Central memory CD8-positive, alpha-beta T cell (primary cell): ENCODE measurements at regions not wholly inside any gene's neighbourhood (a gene's known extent, or its start where the extent isn't known, plus 50 kb on each side); places are given as distances from the start of the nearest gene placed in this dataset.

ENCODE experiments used
- ATAC-seq: fragments of 150-1000 bp; cut with Tn5 transposase; replicated peaks from 2 replicates; pipeline ENCODE4 v1.10.0; 2022; ENCODE audit warnings: mild to moderate bottlenecking, moderate FRiP score, moderate number of reproducible peaks; ENCODE audit not compliant: poor library complexity, severe bottlenecking; ENCODE audit errors: extremely low read depth
- DNase-seq, 2 donors: peaks; one replicate each; pipeline ENCODE4 v3.0.0; 2021; ENCODE audit warnings: low spot score in 2 of 2
- H3K27ac Mint-ChIP-seq: one replicate; pipeline ENCODE4 v1.8.0; 2022; ENCODE audit warnings: low read depth, mild to moderate bottlenecking, moderate library complexity, mixed read lengths
- H3K27me3 Mint-ChIP-seq: one replicate; pipeline ENCODE4 v1.8.0; 2022; ENCODE audit warnings: mixed read lengths
- H3K36me3 Mint-ChIP-seq: one replicate; pipeline ENCODE4 v1.8.0; 2022; ENCODE audit warnings: mild to moderate bottlenecking, moderate library complexity, mixed read lengths; ENCODE audit not compliant: insufficient read depth
- H3K4me1 Mint-ChIP-seq: one replicate; pipeline ENCODE4 v1.8.0; 2022; ENCODE audit warnings: mixed read lengths
- H3K4me3 Mint-ChIP-seq: one replicate; pipeline ENCODE4 v1.8.0; 2022; ENCODE audit warnings: mild to moderate bottlenecking, moderate library complexity, mixed read lengths
- H3K9me3 Mint-ChIP-seq: one replicate; pipeline ENCODE4 v1.8.0; 2022; ENCODE audit warnings: mixed read lengths

GRCh38 chr15:97126553-97127233 lies 796.2 kb downstream of the NR2F2 start:
- ATAC-seq = no peak
- no peaks in the 10 kb centered on the region for H3K27me3 Mint-ChIP-seq
- no peak overlapping the region for H3K4me3 Mint-ChIP-seq
- H3K36me3 Mint-ChIP-seq = no peaks in the 10 kb centered on the region
- peaks cover 10% of the 10 kb centered on the region for H3K9me3 Mint-ChIP-seq
- no peak overlapping the region for H3K27ac Mint-ChIP-seq
- H3K4me1 Mint-ChIP-seq = no peaks in the 10 kb centered on the region
- no peak for DNase-seq

DNA sequence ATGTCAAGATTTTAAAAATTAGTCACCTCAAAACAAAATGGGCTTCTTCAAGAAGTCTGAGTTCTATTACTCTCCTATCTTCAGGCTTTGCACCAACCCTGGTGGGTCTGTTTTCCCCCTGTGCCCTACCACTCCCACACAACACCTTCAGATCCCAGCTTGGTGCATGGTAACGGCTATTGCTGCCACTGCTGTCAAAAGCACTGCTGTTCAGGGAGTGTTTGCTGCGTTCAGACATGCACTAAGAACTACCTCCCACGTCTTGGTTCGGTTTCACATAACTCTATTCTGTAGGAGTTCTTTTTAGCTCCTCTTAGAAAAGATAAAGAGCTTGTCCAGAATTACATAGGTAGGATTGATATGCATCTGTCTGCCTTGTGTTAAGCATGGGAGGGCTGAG lies 799.2 kb downstream of the NR2F2 start:
- Mint-ChIP-seq H3K36me3 (no peaks in the 10 kb centered on the region), H3K9me3 (peaks cover 16% of the 10 kb centered on the region), H3K4me1 (no peaks in the 10 kb centered on the region), H3K4me3 (no peak overlapping the region), H3K27me3 (no peaks in the 10 kb centered on the region), H3K27ac (no peak overlapping the region)
- ATAC-seq (no peak), DNase-seq (no peak)

DNA sequence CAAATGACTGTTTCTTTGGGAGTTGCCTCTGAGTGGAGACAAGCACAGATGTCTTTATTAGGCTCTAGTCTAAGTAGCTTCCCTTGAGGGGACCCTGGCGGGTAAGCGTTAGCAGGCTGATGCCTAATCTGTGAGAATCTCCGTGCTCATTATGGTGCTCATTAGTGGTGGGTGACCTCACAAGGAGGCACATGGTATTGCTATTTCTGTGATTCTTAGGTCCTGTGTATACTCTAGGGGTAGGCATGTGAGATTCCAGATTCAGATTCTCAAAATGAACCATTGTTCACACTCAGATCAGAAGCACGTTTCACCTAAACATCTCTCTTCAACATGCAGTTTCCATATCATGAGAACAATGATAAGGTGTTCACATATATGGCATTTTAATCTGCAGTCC lies 809.7 kb downstream of the NR2F2 start:
- peaks cover 3% of the 10 kb centered on the region for H3K9me3 Mint-ChIP-seq

DNA sequence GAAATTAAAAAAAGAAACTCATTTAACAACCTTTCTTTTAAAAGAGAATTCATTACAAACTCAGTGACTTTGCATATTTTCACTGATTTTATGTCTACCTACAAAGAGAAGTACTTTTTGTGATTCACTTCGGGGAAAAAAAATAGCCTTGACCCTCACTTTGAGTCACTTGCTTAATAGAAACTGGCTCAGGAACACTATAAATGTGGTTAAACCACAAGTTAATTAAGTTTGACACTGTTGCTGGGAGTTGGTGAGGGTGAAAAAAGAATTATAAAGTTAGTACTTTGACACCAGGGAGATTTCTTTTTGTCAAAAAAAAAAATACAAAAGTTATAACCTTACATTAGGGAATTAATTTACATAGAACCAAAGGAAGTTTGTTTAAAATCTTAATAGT lies 810.9 kb downstream of the NR2F2 start:
- Mint-ChIP-seq H3K27ac (no peak overlapping the region), H3K27me3 (no peaks in the 10 kb centered on the region), H3K36me3 (no peaks in the 10 kb centered on the region), H3K9me3 (no peaks in the 10 kb centered on the region), H3K4me3 (no peak overlapping the region), H3K4me1 (no peaks in the 10 kb centered on the region)
- DNase-seq (no peak), ATAC-seq (no peak)

More for the DNA sequence above, 809.7 kb downstream of the NR2F2 start:
- no peak overlapping the region for H3K4me3 Mint-ChIP-seq
- ATAC-seq (no peak), DNase-seq (no peak)
- H3K27me3 Mint-ChIP-seq = no peaks in the 10 kb centered on the region
- no peak overlapping the region for H3K27ac Mint-ChIP-seq
- no peaks in the 10 kb centered on the region for H3K4me1 Mint-ChIP-seq
- no peaks in the 10 kb centered on the region for H3K36me3 Mint-ChIP-seq

DNA sequence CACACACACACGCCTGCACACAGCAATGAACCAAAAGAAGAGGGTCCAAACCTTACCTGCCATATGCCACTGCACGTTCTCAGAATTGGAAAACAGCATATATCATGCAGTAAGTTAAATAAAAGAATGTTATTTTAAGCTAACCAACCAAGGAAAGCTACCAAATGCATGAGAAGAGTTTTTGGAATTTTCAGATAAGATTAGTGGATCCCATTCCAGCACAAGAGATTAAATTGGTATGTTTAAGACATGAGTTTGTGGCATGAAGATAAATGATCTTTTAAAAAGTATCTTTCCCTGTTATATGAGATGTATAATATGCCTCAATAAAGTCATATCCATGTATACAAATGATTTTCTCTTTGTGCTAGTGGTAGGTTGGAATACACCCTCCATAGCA lies 811.4 kb downstream of the NR2F2 start:
- no peaks in the 10 kb centered on the region for H3K27me3 Mint-ChIP-seq
- no peaks in the 10 kb centered on the region for H3K36me3 Mint-ChIP-seq
- no peaks in the 10 kb centered on the region for H3K4me1 Mint-ChIP-seq
- H3K27ac Mint-ChIP-seq = no peak overlapping the region
- no peak for ATAC-seq
- no peak overlapping the region for H3K4me3 Mint-ChIP-seq
- DNase-seq = no peak
- H3K9me3 Mint-ChIP-seq = no peaks in the 10 kb centered on the region

GRCh38 chr15:97143592-97144376 lies 813.3 kb downstream of the NR2F2 start:
- H3K9me3 Mint-ChIP-seq = no peaks in the 10 kb centered on the region
- ATAC-seq = no peak
- no peaks in the 10 kb centered on the region for H3K27me3 Mint-ChIP-seq
- H3K4me1 Mint-ChIP-seq = no peaks in the 10 kb centered on the region
- H3K27ac Mint-ChIP-seq = no peak overlapping the region
- no peak for DNase-seq
- no peaks in the 10 kb centered on the region for H3K36me3 Mint-ChIP-seq
- no peak overlapping the region for H3K4me3 Mint-ChIP-seq

DNA sequence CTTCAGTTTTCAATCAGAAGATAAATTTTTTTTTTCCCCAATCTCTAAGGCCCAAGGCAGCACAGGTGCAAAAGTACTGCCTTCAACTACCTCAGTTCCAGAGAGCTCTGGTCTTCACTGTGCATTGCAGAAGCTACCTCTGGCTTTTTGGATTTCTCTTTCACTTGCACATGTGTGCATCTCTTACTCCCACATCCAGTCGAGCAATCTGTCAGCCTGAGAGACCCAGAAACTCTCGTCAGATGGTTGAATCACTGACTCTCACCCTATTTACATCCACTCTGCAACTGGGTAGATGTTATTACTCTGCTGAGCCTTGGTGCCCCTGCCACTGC lies 813.8 kb downstream of the NR2F2 start:
- no peaks in the 10 kb centered on the region for H3K9me3 Mint-ChIP-seq
- H3K36me3 Mint-ChIP-seq = no peaks in the 10 kb centered on the region
- H3K4me1 Mint-ChIP-seq = no peaks in the 10 kb centered on the region
- no peak for ATAC-seq
- DNase-seq = no peak
- H3K27ac Mint-ChIP-seq = no peak overlapping the region
- H3K27me3 Mint-ChIP-seq = no peaks in the 10 kb centered on the region
- H3K4me3 Mint-ChIP-seq = no peak overlapping the region

- Mint-ChIP-seq H3K27me3 (no peaks in the 10 kb centered on the region), H3K9me3 (peaks cover 10% of the 10 kb centered on the region), H3K4me3 (no peak overlapping the region), H3K27ac (no peak overlapping the region), H3K36me3 (peaks cover 2% of the 10 kb centered on the region), H3K4me1 (no peaks in the 10 kb centered on the region)
- no peak for DNase-seq
- no peak for ATAC-seq
These were observed 813.3 kb upstream of the ARRDC4 start for GRCh38 chr15:97146929-97147870.

DNA sequence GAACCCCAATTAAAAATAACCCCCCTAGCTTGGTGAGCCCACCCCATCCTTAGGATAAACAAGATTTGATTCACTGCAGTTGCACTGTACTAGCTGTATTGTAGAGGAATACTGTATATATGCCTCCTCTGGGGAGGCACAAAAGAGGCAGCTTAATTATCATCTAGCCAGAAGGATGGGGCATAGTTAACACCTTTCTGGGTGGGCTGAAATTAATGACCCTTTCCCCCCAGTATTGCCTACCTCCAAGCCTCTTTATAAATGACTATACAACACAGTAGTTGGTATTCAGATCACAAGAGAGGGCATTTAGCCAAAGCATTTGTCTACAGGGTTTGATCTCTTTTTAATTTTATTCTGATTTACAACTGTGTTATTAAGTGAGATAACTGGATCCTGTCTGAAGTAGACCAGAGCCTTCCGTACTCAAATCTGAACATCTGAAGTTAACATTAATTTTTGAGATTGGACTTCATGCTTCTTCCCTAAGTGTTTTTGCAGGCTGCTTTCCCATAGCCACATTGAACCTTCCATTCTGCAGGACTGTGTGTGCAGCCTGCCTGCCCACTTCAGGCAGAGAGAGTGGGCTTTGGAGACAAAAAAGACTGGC lies 807.0 kb upstream of the ARRDC4 start:
- Mint-ChIP-seq H3K4me3 (no peak overlapping the region), H3K4me1 (no peaks in the 10 kb centered on the region), H3K27ac (no peak overlapping the region), H3K36me3 (peaks cover 2% of the 10 kb centered on the region), H3K9me3 (peaks cover 10% of the 10 kb centered on the region), H3K27me3 (no peaks in the 10 kb centered on the region)
- DNase-seq (no peak), ATAC-seq (no peak)

GRCh38 chr15:97156739-97157265 lies 803.7 kb upstream of the ARRDC4 start:
- no peak for DNase-seq
- Mint-ChIP-seq H3K27me3 (no peaks in the 10 kb centered on the region), H3K4me1 (no peaks in the 10 kb centered on the region), H3K9me3 (peaks cover 4% of the 10 kb centered on the region), H3K27ac (no peak overlapping the region), H3K4me3 (no peak overlapping the region), H3K36me3 (peaks cover 2% of the 10 kb centered on the region)
- no peak for ATAC-seq

DNA sequence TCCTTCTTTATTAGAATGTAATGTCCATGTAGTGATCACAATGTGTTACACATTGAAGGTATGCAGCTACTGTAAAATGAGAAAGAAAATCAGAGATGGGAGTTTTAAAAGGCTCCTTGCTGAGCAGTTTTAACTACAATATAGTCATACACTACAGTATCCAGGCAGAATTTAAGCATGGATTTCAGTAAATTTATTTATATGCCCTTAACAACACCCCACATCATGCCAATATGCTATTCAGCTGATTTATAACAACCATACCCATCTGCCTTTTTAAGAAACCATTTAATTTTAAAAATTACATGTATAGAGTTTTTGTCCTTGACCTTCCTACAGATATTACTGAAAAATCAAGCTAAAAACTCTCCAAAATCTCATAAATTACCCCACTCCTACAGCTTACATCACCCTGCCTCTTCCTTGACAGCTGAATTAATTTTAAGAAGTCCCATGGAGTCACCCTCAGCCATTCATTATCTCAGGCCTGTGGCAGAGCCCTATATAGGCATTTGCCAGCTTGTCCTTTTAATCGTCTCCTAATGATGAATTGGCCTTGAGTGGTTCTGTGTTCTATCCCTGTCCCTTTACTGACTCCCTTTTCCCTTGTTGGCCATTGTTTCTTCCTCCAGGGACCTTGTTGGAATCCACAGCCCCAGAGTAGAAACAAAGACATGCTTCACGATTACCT lies 797.6 kb upstream of the ARRDC4 start:
- peaks cover 19% of the 10 kb centered on the region for H3K9me3 Mint-ChIP-seq
- no peak for ATAC-seq
- no peaks in the 10 kb centered on the region for H3K27me3 Mint-ChIP-seq

DNA sequence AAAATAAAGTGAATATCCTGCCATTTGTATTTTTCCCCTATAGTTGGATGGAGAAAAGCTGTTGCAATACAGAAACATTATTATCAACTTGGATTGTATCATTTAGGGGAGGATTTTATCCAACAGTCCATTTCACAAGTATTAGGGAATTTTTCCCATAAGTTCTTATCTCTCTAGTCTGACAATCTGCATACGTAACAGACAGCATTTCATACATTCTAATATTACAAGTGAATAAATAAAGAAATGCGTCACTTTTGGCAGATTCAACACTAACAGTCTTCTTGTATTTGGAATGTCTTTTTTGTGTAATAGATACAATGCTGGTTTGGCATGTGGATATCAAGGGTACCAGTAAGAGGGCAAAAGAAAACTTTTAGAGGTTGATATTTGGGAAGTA lies 795.3 kb upstream of the ARRDC4 start:
- Mint-ChIP-seq H3K4me3 (no peak overlapping the region), H3K36me3 (peaks cover 2% of the 10 kb centered on the region), H3K9me3 (peaks cover 22% of the 10 kb centered on the region), H3K27ac (no peak overlapping the region), H3K4me1 (no peaks in the 10 kb centered on the region), H3K27me3 (no peaks in the 10 kb centered on the region)
- DNase-seq (no peak), ATAC-seq (no peak)

More for the DNA sequence above, 797.6 kb upstream of the ARRDC4 start:
- DNase-seq = no peak
- Mint-ChIP-seq H3K27ac (no peak overlapping the region), H3K36me3 (peaks cover 2% of the 10 kb centered on the region), H3K4me1 (no peaks in the 10 kb centered on the region), H3K4me3 (no peak overlapping the region)
